ENCODE measurements at regions not wholly inside any gene's neighbourhood (a gene's known extent, or its start where the extent isn't known, plus 50 kb on each side); places are given as distances from the start of the nearest gene placed in this dataset.

- peak; percentile 68 for FAIRE-seq
- DNase-seq (ENCODE audit: insufficient read length, low spot score): no peak
These were observed 1228.3 kb upstream of the PCDH20 start for GRCh38 chr13:62643799-62644524.

GRCh38 chr13:62643007-62643483, 1227.4 kb upstream of the PCDH20 start:
- DNase-seq (ENCODE audit: insufficient read length, low spot score) (no peak), FAIRE-seq (no peak)

GRCh38 chr13:62635161-62635560, 1219.5 kb upstream of the PCDH20 start:
- no peak for FAIRE-seq

GRCh38 chr13:62633448-62633847, 1217.8 kb upstream of the PCDH20 start:
- FAIRE-seq: no peak
- DNase-seq (ENCODE audit: insufficient read length, low spot score): no peak

More at GRCh38 chr13:62635161-62635560, 1219.5 kb upstream of the PCDH20 start:
- no peak for DNase-seq (ENCODE audit: insufficient read length, low spot score)

- no peak for DNase-seq (ENCODE audit: insufficient read length, low spot score)
- FAIRE-seq: no peak
These were observed 1216.0 kb upstream of the PCDH20 start for GRCh38 chr13:62631619-62632018.

- DNase-seq (ENCODE audit: insufficient read length, low spot score): no peak
- FAIRE-seq: no peak
These were observed 1215.5 kb upstream of the PCDH20 start for GRCh38 chr13:62631124-62631523.

GRCh38 chr13:62629618-62630017, 1214.0 kb upstream of the PCDH20 start:
- FAIRE-seq: no peak
- DNase-seq (ENCODE audit: insufficient read length, low spot score): no peak

GRCh38 chr13:62627226-62627625, 1211.6 kb upstream of the PCDH20 start:
- DNase-seq (ENCODE audit: insufficient read length, low spot score) (no peak), FAIRE-seq (no peak)

GRCh38 chr13:62626771-62627170, 1211.1 kb upstream of the PCDH20 start:
- DNase-seq (ENCODE audit: insufficient read length, low spot score) (no peak), FAIRE-seq (no peak)

- FAIRE-seq: no peak
- no peak for DNase-seq (ENCODE audit: insufficient read length, low spot score)
These were observed 1209.7 kb upstream of the PCDH20 start for GRCh38 chr13:62625214-62625881.

- DNase-seq (ENCODE audit: insufficient read length, low spot score): no peak
- FAIRE-seq: no peak
These were observed 1198.2 kb upstream of the PCDH20 start for GRCh38 chr13:62613819-62614218.

- no peak for FAIRE-seq
- DNase-seq (ENCODE audit: insufficient read length, low spot score): no peak
These were observed 1195.7 kb upstream of the PCDH20 start for GRCh38 chr13:62611343-62611742.

- FAIRE-seq (no peak), DNase-seq (ENCODE audit: insufficient read length, low spot score) (no peak)
These were observed 1183.1 kb upstream of the PCDH20 start for GRCh38 chr13:62598708-62599107.

- DNase-seq (ENCODE audit: insufficient read length, low spot score): no peak
- FAIRE-seq: no peak
These were observed 1180.3 kb upstream of the PCDH20 start for GRCh38 chr13:62595976-62596375.

GRCh38 chr13:62593804-62594203, 1178.2 kb upstream of the PCDH20 start:
- DNase-seq (ENCODE audit: insufficient read length, low spot score): no peak
- FAIRE-seq: no peak

- DNase-seq (ENCODE audit: insufficient read length, low spot score): no peak
- no peak for FAIRE-seq
These were observed 1167.8 kb upstream of the PCDH20 start for GRCh38 chr13:62583466-62583865.

- DNase-seq (ENCODE audit: insufficient read length, low spot score) (no peak), FAIRE-seq (no peak)
These were observed 1162.8 kb upstream of the PCDH20 start for GRCh38 chr13:62578402-62578801.

GRCh38 chr13:62564770-62565169, 1149.1 kb upstream of the PCDH20 start:
- DNase-seq (ENCODE audit: insufficient read length, low spot score) (no peak), FAIRE-seq (no peak)

GRCh38 chr13:62563251-62563650, 1147.6 kb upstream of the PCDH20 start:
- DNase-seq (ENCODE audit: insufficient read length, low spot score) (no peak), FAIRE-seq (no peak)

- no peak for FAIRE-seq
- DNase-seq (ENCODE audit: insufficient read length, low spot score): no peak
These were observed 1141.3 kb upstream of the PCDH20 start for GRCh38 chr13:62556978-62557377.

- DNase-seq (ENCODE audit: insufficient read length, low spot score) (no peak), FAIRE-seq (no peak)
These were observed 1135.9 kb upstream of the PCDH20 start for GRCh38 chr13:62551588-62551987.

GRCh38 chr13:62544928-62545327, 1129.3 kb upstream of the PCDH20 start:
- DNase-seq (ENCODE audit: insufficient read length, low spot score): no peak
- no peak for FAIRE-seq
